ENCODE measurements at regions not wholly inside any gene's neighbourhood (a gene's known extent, or its start where the extent isn't known, plus 50 kb on each side); places are given as distances from the start of the nearest gene placed in this dataset.

DNA sequence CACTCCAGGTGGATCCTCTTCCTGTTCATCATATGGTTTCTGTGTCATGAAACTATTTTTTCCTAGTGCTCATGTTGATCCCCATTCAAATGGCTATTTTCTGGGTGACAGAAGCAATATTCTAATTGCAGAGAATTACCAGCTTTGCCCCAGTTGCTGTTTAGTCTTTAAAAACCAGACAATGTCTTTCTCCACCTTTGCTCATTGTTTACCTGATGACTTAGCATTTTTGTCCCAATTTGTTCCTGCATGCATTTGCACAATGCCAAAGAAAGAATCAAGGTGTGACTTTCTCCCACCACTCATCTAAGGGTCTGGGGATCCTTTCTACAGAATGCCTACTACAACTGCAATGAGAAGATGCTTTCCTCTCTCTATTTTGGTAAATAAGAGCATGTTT is 439.9 kb upstream of the MAF start:
- intact Hi-C loops (cut with DNase I) = no loop called here
- H3K27me3 ChIP-seq (ENCODE audit: insufficient read depth in 3 of 3, low read length in 2 of 3) = peaks cover 0 to 2% (median 0%) of the 10 kb centered on the region in 3 donors
- no peak for DNase-seq
- TF ChIP-seq, protein P1, sequence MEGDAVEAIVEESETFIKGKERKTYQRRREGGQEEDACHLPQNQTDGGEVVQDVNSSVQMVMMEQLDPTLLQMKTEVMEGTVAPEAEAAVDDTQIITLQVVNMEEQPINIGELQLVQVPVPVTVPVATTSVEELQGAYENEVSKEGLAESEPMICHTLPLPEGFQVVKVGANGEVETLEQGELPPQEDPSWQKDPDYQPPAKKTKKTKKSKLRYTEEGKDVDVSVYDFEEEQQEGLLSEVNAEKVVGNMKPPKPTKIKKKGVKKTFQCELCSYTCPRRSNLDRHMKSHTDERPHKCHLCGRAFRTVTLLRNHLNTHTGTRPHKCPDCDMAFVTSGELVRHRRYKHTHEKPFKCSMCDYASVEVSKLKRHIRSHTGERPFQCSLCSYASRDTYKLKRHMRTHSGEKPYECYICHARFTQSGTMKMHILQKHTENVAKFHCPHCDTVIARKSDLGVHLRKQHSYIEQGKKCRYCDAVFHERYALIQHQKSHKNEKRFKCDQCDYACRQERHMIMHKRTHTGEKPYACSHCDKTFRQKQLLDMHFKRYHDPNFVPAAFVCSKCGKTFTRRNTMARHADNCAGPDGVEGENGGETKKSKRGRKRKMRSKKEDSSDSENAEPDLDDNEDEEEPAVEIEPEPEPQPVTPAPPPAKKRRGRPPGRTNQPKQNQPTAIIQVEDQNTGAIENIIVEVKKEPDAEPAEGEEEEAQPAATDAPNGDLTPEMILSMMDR (IDR thresholded peaks at IDR 0.05) = no peak
- no peaks in the 10 kb centered on the region for H3K4me1 ChIP-seq
- H3K36me3 ChIP-seq (ENCODE audit: insufficient read depth in 1 of 2, low read depth in 1 of 2) = no peaks in the 10 kb centered on the region
- no peak overlapping the region for H3K4me3 ChIP-seq
- ATAC-seq = no peak
- no peaks in the 10 kb centered on the region for H3K9me3 ChIP-seq
- H3K27ac ChIP-seq = no peak overlapping the region

DNA sequence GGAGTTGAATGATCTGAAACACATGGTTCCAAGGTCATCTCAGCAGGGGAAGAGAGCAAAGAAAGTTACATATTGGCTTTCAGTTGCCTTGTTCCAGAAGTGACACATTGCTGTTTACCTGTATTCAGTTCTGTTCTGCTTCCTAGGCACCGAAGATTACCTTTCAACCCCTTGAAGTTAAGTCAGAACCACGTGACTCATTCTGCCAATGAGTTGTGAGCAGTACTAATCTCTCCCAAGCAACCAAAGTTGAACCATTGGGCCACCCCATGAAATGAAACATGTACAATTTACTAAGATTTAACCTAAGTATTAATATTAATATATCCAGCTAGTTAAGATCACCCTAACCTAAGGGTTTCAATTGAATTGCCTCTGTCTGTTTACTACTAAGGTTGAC is 439.2 kb upstream of the MAF start:
- 68 to 75% (median 73%) methylated on average over 2 of the region's 2 CpGs for WGBS, 3 donors
- TF ChIP-seq, protein P1 (IDR thresholded peaks at IDR 0.05) = no peak
- Histone ChIP-seq H3K9me3 (no peaks in the 10 kb centered on the region), H3K27ac (no peak overlapping the region), H3K4me3 (no peak overlapping the region), H3K4me1 (no peaks in the 10 kb centered on the region), H3K27me3 (ENCODE audit: insufficient read depth in 3 of 3, low read length in 2 of 3) (peaks cover 0 to 2% (median 0%) of the 10 kb centered on the region in 3 donors), H3K36me3 (ENCODE audit: insufficient read depth in 1 of 2, low read depth in 1 of 2) (no peaks in the 10 kb centered on the region)
- ATAC-seq = no peak
- DNase-seq = no peak
- intact Hi-C loops (cut with DNase I) = no loop called here

DNA sequence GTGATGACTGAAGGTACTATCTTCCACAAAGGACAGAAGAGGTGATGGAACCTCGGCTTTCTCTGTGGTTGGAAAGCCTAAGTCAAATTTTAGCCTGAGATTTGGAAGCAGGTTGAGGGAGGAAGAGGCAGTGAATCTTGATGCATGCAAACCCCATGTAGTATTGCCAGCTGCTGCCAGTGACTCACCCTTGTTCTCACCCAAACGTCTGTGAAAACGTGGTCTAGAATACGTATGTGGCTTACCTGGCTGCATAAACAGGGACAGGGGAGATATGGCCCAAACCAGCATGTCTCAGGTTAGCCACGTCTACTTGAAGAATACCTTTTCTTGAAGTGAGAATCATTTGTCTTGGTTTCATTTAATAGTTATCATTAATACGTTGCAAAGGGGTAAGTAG is 438.0 kb upstream of the MAF start:
- H3K36me3 ChIP-seq (ENCODE audit: insufficient read depth in 1 of 2, low read depth in 1 of 2) = no peaks in the 10 kb centered on the region
- WGBS, 3 donors = 69 to 79% (median 73%) methylated on average over 6 of the region's 6 CpGs
- ATAC-seq (no peak), DNase-seq (no peak)
- H3K27ac ChIP-seq = no peak overlapping the region
- H3K9me3 ChIP-seq = no peaks in the 10 kb centered on the region
- peaks cover 0 to 2% (median 0%) of the 10 kb centered on the region in 3 donors for H3K27me3 ChIP-seq (ENCODE audit: insufficient read depth in 3 of 3, low read length in 2 of 3)
- TF ChIP-seq, protein P1 (IDR thresholded peaks at IDR 0.05) = no peak
- intact Hi-C loops (cut with DNase I) = no loop called here
- no peaks in the 10 kb centered on the region for H3K4me1 ChIP-seq
- no peak overlapping the region for H3K4me3 ChIP-seq

DNA sequence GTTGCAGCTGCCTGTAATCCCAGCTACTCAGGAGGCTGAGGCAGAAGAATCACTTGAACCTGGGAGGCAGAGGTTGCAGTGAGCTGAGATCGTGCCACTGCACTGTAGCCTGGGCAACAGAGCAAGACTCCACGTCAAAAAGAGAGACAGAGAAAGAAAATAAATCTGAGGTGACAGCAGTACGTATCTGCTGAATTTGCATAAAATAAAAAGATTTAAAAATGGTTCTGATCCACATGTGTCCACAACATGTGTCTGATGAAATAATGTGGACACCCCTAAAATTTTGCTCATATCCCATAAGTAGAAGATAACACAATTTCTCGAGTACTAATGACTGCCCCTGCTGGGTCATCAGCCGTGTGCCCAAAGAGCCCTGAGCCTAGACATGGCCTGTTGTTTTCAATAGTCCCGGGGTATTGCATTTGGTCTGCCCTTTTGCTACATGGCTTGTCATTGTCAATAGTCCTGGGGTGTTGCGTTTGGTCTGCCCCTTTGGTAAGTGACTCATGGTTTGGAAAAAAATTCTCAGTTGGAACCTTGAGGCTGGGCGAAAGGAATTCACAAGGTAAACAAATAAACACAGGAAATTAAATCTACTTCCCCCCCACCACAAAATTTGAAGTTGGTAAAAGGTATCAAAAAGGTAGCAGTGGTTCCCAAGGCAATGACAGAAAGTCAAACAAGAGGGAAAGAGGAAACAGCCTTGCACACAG is 434.6 kb upstream of the MAF start:
- TF ChIP-seq, protein P1 (IDR thresholded peaks at IDR 0.05) = no peak
- Histone ChIP-seq H3K9me3 (no peaks in the 10 kb centered on the region), H3K27ac (no peak overlapping the region), H3K4me3 (no peak overlapping the region), H3K4me1 (no peaks in the 10 kb centered on the region), H3K27me3 (ENCODE audit: insufficient read depth in 3 of 3, low read length in 2 of 3) (peaks cover 0 to 2% (median 0%) of the 10 kb centered on the region in 3 donors), H3K36me3 (ENCODE audit: insufficient read depth in 1 of 2, low read depth in 1 of 2) (no peaks in the 10 kb centered on the region)
- 80 to 88% (median 81%) methylated on average over 8 of the region's 8 CpGs for WGBS, 3 donors
- DNase-seq (no peak), ATAC-seq (no peak)
- intact Hi-C loops (cut with DNase I) = no loop called here

DNA sequence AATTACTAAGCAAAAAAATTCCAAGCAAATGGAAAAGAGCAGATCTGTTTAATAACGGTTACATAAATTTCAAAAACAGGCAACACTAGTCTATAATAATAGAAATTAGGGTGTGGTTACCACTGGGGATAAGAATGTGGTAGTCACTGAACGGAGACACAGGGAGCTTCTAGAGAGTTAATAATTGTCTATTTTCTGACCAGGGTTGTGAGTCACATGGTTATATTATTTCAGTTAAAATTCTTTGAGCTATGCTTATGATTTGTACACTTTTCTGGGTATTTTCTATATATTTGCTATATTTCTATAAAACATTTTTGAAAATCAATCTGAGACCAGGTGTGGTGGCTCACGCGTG is 433.9 kb upstream of the MAF start:
- H3K9me3 ChIP-seq = no peaks in the 10 kb centered on the region
- peaks cover 0 to 2% (median 0%) of the 10 kb centered on the region in 3 donors for H3K27me3 ChIP-seq (ENCODE audit: insufficient read depth in 3 of 3, low read length in 2 of 3)
- WGBS, 3 donors = 88 to 90% (median 90%) methylated on average over 4 of the region's 4 CpGs
- H3K27ac ChIP-seq = no peak overlapping the region
- H3K36me3 ChIP-seq (ENCODE audit: insufficient read depth in 1 of 2, low read depth in 1 of 2) = no peaks in the 10 kb centered on the region
- no peak overlapping the region for H3K4me3 ChIP-seq
- ATAC-seq (no peak), DNase-seq (no peak)
- TF ChIP-seq, protein P1 (IDR thresholded peaks at IDR 0.05) = no peak
- H3K4me1 ChIP-seq = no peaks in the 10 kb centered on the region
- intact Hi-C loops (cut with DNase I) = no loop called here
